ENCODE measurements at regions not wholly inside any gene's neighbourhood (a gene's known extent, or its start where the extent isn't known, plus 50 kb on each side); places are given as distances from the start of the nearest gene placed in this dataset.

DNA sequence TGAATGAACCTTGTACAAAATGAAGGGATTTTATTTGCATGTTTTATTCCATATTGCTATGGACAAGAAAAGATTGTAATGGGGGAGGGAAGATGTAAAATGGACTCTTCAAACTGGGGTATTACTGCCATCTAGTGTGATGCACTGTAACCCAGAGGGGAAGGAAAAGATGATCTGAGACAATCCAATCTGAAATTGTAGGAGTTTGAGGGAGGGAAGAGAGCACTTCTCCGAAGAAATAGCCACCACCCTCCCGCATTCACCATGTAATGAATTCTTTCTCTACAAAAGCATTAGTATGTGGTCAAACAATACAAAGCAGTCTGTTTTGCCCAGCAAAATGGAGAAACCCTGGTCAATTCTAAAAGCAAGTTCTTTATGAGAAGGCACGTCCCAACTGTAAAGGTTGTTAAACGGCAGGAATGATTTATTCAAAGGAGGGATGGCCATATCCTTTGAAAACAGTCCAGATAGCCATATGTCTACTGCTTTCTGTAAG, 679.5 kb upstream of the NRSN1 start:
- no peak for DNase-seq

DNA sequence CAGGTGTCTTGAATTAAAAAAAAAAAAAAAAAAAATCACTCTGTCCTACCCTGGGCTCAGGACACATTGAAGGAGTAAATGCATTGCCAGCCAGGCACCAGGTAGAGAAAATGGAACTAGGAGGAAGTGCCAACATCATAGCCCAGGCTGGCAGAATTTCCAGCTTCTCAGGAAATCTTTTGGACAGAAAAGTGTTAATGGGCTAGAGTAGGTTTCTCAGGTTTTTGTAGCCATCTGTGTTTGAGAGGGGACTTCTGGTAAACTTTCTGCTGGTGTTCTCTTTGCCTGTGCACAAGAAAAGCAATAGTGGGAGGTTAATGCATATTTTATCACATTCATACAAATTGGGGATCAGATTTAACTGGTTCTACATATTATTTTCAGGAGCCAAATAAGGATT, 678.3 kb upstream of the NRSN1 start:
- no peak for DNase-seq

DNA sequence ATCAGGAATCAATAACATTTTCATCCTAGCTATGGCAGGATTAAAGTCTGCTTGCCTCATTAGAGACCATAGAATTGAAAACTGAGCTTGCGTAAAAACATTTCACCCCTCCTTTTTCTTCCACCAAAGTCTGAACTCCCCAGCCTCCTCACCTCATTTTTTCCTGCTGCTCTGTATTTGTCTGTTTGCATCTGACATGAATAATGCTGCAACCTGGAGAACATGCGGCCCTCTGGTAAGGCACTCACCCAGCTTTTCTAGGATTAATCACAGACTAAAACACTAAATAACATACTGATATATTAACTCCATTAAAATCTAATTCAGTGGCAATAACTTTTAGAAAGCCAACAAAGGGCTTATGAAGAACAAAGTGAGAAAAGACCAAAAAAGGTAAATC, 677.7 kb upstream of the NRSN1 start:
- DNase-seq = no peak

DNA sequence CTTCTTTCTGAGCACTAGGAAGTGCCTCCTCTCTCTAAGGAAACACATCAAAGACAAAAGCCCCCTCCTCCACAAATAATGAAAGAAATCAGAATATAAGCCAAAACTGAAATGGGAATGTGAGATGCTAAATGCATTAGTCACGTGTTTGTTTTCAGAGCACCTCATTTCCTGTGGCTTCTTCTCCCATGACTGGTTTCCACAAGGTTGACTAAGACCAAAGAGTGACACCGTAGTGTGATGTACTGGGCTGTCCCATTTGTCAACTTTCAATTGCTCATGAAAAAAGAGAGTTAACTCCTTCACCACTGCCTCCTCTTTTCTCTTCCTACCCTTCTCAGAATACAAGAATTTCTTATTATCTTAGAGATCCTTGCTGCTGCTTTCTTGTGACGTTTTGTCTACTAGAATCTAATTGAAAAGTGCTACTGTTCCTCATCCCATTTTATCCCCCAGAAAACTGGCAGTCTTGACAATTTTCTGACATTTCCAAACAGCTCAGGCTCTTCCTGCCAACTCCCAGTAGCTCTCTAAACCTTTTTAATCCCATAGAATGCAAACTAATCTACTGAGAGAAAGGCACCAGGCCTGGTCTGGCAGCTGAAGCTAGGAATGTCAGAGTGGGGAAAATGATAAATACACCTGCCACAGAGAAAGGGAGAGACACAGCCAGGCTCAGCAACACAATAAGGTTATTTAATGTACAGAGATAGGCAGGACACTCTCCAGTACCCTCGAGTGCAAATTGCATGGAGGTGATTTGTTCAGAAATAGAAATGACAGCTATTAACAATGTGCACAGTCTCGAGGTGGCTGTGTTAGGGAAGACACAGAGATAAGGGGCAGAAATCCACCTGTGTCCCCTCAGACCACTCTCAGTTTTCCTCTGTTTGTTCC, 671.7 kb upstream of the NRSN1 start:
- DNase-seq = no peak

DNA sequence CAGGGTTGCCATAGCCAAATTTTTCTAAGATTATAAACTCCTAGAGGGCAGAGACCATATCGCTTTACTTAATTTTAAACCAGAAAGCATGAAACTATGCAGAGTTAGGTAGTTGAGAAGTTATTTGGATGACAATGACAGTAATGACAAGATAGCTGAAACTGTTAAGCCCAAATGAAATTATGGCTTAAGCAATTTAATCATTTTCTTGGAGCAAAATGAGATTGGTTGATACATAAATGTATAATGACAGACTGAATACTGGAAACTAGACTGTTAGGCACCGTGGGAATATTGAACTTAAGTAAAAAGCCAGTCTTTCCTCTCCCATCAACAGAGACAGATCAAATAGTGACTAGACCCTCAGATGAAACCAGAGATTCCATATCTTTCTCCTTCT, 670.3 kb upstream of the NRSN1 start:
- DNase-seq = no peak

DNA sequence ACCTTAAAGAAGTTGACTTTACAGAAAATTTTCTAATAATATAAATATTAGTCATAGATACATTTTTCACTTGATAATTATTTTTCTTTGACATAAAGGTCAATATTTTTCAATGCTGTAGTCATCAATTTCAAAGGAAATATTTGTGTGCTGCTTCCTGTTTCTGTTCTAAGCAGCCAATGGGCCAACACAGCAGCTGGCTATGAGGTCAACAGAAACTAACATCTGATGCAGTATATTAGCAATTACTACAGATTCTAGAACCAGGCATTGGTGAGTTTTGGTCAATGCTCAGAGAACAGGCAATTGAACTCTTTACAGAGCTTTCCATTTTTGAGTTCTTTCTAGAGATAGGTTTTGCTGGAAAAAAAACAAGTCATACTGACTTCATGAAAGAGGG, 669.6 kb upstream of the NRSN1 start:
- no peak for DNase-seq

DNA sequence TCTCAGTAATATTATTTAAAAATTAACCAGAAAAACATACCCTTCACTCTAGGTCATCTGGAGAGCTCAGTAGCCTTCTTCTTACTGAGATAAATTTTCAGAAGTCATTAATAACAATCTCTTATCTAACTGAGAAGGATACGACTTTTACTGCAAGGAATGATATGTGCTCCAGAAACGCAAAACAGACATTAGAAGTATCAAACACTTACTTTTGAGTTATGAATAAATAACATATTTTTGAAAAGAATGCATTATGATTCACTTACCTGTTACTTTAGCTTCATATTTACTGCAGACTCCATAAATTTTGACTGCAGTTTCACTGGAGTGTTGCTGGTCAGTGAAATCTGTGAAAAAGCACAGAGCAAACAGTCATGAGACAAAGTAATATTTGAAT, 668.7 kb upstream of the NRSN1 start:
- DNase-seq = no peak

DNA sequence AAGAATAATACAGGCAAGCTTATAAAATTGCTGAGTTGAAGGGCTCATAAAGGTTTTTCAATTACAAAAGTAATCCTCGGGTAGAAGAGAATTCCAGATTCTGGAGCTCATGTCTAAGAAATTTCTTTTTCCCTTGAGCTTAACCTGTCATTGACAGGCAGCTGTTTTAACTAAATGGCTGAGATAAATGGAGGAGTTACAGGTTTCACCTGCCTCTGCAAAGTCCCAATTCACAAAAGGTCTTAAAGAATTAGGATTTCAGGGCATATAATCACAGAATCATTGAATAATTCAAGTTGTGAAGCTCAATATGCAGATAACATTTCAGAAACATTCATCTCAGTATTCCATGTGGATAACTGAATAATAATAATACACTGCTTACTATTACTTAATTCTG, 660.1 kb upstream of the NRSN1 start:
- DNase-seq = no peak

DNA sequence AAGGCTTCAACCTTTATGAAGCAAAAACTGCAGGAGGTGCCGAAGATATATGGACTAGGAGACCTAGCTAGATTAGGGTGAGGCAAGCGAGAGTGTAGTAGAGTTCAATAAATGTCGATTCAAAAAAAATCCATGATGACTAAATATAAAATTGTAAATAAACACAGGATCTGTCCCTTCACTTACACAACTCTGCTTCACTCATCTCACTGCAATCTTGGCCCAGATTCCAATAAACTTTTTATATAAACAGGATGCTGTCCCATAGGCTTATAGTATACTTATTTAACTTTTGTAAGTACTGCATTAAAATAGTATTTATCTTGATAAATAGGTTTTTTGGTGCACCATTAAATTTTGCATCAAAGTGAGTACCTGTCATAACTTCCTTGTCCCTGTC, 648.4 kb upstream of the NRSN1 start:
- DNase-seq = no peak

DNA sequence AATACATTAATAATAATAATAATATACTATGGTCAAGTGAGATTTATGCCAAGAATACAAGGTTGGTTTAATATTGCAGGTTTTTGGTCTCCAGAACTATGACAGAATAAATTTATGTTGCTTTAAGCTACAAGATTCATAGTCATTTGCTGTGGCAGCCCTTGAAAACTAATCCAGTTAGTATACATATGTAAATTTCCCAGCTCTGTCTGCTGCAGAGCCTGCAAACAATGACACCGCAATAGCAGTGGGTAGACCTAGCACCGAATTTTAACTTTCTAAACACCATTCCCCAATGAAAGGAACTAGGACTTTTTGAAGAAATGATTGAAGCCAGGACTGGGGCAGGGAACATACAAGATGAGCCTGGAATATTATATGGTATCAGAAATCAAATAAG, 647.7 kb upstream of the NRSN1 start:
- DNase-seq = no peak

DNA sequence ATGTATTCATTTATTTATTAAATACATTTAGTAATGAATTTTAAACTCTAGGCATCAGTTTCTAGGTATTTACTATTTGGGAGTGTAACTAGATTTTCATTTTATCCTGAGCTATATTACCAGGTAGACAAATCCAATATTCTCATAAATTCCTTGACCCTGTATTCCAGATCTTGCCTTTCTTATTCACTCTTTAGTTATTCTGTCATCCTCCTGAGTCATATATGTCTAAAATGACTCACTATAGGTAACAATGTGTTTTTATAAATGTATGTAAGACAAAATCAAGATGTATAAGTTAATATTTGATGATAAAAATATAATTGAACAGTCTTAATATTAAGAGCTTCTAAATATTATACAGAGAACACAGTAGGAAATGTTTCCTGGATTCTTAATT, 642.1 kb upstream of the NRSN1 start:
- no peak for DNase-seq

DNA sequence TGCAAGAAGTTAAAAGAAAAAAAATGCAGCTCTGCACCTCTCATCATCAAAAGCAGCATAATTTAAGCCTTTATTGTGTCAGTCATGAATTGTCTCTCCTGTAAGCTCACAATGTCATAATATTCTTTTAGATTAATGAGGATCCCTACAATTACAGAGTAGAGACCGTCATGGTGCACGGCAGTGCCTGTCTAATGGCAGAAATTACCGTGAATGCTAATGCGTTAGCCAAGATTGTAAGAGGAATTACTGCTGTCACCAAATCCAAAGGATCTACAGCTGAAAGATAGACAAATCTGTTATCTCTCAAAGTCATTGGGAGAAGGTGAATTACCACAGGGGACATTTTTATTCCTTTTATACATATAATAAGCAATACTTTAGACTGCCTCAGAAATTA, 631.6 kb upstream of the NRSN1 start:
- DNase-seq = no peak

DNA sequence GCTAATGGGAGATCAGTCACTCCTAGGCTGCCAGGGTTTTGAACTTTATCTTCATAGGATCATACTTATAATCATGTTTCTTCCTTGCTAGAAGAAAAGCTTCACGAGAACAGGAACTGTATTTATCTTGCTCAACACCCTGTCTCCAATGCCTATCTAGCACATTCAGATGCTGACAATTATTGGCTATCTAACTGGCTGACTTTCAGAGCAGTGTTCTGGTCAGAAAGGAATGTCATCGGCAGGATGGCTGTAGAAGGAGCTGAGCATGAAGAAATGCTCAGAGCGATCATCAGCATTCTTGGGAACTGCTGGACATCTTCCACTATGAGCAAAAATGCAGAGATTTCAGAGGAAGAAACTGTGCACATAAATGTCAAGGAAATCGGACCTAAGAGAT, 628.0 kb upstream of the NRSN1 start:
- peak; percentile 38 for DNase-seq

DNA sequence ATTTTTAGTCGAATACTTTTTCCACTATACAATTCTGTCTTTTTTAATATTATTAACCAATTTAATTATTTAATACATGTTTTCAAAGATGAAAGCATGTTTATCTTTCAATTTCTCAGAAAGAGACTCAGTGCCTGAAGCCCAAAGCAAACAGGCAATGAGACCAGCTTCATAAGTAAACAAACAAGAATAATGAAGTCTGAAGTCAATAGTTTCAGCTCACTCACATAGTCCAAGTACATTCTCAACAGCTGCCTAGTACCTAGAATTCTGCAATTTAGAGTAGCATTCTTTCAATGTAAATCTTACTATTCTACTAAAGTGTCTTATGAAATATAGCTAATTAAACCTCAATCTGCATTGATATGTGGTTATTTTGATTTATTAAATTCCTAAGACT, 626.5 kb upstream of the NRSN1 start:
- no peak for DNase-seq

DNA sequence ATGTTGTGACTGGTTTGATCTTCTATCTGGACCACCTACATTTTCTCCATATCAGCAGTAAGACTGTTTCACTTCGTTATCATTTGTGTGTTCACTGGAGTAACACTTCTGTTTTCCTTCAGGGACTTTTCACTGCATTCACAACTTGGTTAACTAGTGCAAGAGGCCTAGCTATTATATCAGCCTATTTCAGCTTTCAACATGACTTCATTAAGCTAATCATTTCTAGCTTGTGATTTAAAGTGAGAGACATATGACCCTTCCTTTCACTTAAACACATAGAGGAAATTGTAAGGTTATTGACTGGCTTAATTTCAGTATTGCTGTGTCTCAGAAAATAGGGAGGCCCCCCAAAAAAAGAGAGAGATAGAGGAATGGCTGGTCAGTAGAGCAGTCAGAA, 622.8 kb upstream of the NRSN1 start:
- no peak for DNase-seq

DNA sequence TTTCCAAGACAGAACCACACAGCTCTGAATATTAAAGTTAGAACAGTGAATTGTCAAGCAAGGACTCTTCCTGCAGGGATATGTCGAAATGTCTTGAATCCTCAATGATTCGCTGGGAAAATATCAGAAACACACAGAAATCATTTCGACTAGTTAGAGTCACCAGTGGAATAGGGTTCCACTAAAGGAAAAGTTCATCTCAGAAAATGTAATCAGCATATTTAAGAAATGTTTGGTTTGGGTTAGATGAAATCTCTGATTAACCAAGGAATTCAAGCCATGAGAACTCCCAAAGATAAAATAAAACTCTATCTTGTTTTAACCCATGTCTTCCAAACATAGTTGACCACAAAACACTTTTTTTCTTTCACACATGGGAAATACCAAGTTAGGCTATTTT, 621.0 kb upstream of the NRSN1 start:
- DNase-seq = no peak

DNA sequence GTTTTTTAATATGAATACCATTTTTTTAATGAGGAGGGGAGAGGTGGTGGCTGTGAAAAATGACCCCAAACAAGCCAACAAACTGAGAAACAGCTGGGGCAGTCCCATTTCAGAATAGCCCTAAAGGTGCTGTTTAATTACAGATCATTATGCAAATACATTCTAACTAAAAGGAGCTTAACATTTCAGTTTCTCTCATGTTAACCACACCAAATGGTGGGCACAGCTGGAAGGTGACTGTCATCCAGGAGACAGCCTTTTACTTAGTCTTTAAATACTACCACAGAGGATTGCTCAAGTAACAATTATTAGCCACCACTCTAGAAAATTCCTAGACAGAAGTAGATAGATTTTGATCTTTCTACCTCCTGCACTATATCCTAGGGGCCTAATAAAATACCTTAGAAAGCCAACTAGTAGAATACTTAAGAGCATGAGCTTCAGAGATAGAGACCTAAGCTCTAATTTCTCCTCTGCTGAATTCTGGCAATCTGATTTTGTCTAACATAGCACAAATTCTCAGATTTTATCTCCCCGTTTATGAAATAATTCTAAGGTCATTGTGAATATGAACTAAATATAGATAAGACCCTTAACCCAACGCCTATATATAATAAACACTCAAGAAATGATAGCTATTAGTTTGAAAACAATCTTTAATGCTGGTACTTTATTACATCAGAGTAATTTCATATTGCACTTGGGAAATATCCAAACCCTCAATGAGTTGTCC, 615.1 kb upstream of the NRSN1 start:
- DNase-seq = no peak

DNA sequence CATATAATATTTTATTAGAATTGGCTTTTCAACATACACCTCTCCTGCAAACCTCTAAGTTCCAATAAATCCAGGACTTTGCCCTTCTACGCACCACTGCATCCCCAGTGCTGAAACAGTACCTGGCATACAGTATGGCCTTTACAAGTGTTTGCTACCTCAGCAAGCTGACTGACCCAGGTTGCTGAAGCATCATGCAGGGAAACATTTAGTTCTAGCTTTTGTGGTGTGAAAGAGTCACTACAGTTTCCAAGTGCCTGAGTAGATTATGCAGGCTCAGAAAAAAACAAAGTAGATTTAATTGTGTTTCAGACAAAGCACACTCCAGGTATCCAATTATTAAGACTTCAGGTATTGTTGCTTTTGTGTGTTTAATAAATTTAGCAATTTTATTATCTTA, 614.2 kb upstream of the NRSN1 start:
- no peak for DNase-seq

DNA sequence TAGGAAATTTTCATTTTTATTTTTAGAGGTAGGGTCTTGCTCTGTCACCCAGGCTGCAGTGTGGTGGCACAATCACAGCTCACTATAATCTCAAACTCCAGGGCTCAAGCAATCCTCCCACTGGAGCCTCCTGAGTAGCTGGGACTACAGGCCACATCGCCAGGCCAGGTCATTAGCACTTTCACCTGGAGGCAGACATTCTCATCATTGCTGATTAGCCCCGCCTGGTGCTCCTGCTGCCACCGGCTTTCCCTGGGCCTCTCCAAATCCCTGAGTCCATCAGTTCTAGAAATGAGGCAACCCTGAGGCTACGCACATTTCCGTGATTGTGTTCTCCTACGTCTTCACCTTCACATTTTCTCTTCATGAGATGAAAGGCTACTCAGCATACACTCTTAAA, 607.7 kb upstream of the NRSN1 start:
- no peak for DNase-seq

DNA sequence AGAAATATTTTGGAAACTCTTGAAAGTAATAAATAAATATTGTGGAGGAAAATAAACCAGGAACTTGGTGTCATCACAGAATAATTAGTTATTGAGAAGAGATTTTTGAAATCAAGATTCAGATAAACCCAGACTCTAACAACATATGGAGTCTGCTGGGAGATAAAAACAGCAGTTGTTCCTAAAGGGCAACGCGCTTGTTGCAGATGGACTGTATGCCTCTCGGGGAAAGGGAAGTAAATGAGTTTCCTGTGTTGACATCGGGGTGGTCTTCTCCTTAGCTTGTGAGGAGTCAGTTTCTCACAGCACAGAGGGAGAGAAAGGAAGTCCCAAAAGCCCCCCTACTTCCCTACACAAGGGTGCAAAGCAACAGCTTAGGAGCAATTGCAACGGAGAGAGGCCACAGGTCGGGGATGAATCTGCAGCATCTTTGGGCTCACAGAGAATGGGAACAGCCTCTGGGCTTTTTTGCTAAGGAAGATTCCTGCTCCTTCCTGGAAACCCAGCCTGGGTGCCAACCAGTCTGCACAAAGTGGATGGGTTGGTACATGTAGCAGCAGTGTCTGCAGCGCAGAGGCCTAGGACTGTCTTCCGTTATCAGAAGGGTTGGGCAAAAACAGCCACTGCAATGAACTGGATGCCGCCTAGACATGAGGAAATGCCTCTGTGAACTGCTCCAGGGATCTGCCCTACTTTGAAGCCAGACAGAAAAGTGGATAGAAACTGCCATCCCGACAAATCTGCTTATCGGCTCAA, 603.0 kb upstream of the NRSN1 start:
- peak; percentile 6 for DNase-seq

DNA sequence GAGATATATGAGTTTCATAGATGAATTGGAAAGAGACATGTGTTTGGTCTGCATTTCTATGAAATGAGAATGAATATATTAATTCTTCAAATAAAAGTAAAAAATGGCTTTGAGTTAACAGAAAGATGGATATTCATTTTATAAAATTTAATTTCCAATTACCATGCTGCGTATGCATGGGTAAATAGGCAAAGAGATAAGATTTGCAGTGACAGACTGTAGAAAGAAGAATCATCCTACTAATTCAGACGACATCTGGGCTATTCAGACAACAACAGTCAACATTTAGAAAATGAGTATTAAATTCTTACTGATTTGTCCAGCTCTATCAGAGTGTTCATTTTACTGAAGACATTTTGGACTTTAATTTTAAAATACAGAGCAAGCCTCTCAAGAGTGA, 602.2 kb upstream of the NRSN1 start:
- DNase-seq = no peak

DNA sequence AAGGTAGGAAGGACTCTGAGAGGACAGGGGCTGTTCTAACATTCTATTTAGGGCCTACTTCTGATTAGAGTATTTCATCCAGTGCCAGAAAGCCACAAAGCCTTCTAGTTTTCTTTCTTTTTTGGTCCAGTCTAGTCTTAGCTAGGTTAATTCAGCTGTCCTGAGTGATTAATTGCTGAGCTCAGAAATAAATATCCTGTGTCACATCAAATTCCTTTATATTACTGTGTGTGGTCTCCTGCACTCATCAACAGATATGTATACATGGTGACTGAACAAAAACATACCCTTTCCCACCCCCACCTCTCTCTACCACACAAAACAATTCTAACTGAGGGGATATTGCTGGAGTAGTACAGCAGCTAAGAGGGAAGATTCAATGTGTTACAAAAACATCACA, 601.5 kb upstream of the NRSN1 start:
- no peak for DNase-seq

DNA sequence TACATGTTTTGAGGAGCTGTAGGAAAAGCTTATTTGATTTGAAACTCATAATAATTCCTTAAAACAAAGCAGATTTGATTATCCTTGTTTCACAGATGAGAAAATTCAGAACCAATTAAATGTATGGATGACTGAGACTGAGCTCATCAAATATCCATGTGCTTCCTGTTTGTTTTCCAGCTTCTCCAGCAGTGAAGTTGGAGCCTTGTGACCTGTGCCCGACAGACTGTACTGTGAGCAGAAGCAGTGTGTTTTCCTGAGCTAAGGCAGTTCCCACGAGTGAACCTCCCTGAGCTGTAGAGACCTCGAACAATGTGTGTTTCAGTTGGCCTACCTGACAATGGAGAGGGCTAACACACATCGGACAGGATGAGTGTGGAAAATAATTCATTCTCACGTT, 599.5 kb upstream of the NRSN1 start:
- no peak for DNase-seq

DNA sequence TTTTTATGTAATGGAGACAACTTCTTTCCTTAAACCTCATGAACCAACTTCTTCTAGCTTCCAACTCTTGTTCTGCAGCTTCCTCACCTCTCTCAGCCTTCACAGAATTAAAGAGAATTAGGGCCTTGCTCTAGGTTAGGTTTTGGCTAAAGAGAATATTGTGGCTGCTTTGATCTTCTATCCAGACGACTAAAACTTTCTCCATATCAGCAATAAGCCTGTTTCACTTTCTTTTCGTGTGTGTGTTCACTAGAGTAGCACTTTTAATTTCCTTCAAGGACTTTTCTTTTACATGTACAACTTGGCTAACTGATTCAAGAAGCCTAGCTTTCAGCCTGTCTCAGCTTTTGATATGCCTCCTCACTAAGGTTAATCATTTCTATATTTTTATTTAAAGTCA, 596.1 kb upstream of the NRSN1 start:
- no peak for DNase-seq

Data from hematopoietic multipotent progenitor cell treated with erythropoietin and hydrocortisone succinate and interleukin-3 and kit ligand, for 6 days (in vitro differentiated cells).